AG04449 (cell line): ENCODE measurements at regions not wholly inside any gene's neighbourhood (a gene's known extent, or its start where the extent isn't known, plus 50 kb on each side); places are given as distances from the start of the nearest gene placed in this dataset.

Experiments
- CTCF ChIA-PET: fragments of 350-600 bp; formaldehyde crosslinking; extraction: SDS; loops from one replicate; lab custom pipeline; 2021; ENCODE audit warnings: antibody characterized with exemption; lab: Yijun Ruan, JAX
- POLR2A ChIA-PET: fragments of 400-600, 350-600 bp; formaldehyde crosslinking; extraction: SDS; loops from one replicate; lab custom pipeline; 2020; ENCODE audit warnings: antibody characterized with exemption, inconsistent platforms; lab: Yijun Ruan, JAX
- DNase-seq: peaks from one replicate; pipeline ENCODE4 v3.0.0-alpha.2; 2010; ENCODE audit warnings: low read depth, low spot score
- H3K4me3 ChIP-seq: 2 replicates; pipeline ENCODE4 v1.5.1; 2011; ENCODE audit warnings: low read depth, mild to moderate bottlenecking, control low read depth, low read length
- CTCF ChIP-seq: IDR thresholded peaks from one replicate; pipeline ENCODE4 v1.5.1; 2011; ENCODE audit warnings: mild to moderate bottlenecking, moderate library complexity, low read length, control low read depth, inconsistent platforms; ENCODE audit not compliant: insufficient read depth; ENCODE audit errors: missing control alignments

GRCh38 chr17:13426991-13427390, 174.7 kb downstream of the HS3ST3A1 start:
- ChIA-PET POLR2A (no interaction called here), CTCF (no interaction called here)
- H3K4me3 ChIP-seq: no peak overlapping the region
- DNase-seq: no peak
- no peak for TF ChIP-seq CTCF

GRCh38 chr17:13425390-13425789, 176.3 kb downstream of the HS3ST3A1 start:
- no peak for TF ChIP-seq CTCF
- POLR2A ChIA-PET: no interaction called here
- DNase-seq: no peak
- CTCF ChIA-PET: no interaction called here
- H3K4me3 ChIP-seq: no peak overlapping the region

GRCh38 chr17:13421581-13422130, 180.1 kb downstream of the HS3ST3A1 start:
- ChIA-PET POLR2A (no interaction called here), CTCF (interaction anchor here (1.9 kb wide), 1 partner anchor 18 kb away, joined by 5 read pairs; no protein-coding TSS in a partner anchor)
- no peak for DNase-seq
- no peak overlapping the region for H3K4me3 ChIP-seq
- no peak for TF ChIP-seq CTCF

- no peak overlapping the region for H3K4me3 ChIP-seq
- ChIA-PET POLR2A (no interaction called here), CTCF (no interaction called here)
- peak; percentile 55 for DNase-seq
- no peak for TF ChIP-seq CTCF
These were observed 180.9 kb downstream of the HS3ST3A1 start for GRCh38 chr17:13420878-13421277.

GRCh38 chr17:13420418-13420826, 181.3 kb downstream of the HS3ST3A1 start:
- POLR2A ChIA-PET: no interaction called here
- H3K4me3 ChIP-seq: no peak overlapping the region
- TF ChIP-seq CTCF: no peak
- DNase-seq: no peak
- CTCF ChIA-PET: interaction anchor here (0.8 kb wide), 1 partner anchor 9 kb away, joined by 3 read pairs; no protein-coding TSS in a partner anchor

- ChIA-PET CTCF (interaction anchor here (0.8 kb wide), 1 partner anchor 8 kb away, joined by 3 read pairs; no protein-coding TSS in a partner anchor), POLR2A (interaction anchor here (0.7 kb wide), 1 partner anchor 8 kb away, joined by 3 read pairs; no protein-coding TSS in a partner anchor)
- TF ChIP-seq CTCF: no peak
- H3K4me3 ChIP-seq: no peak overlapping the region
- no peak for DNase-seq
These were observed 182.1 kb downstream of the HS3ST3A1 start for GRCh38 chr17:13419676-13420075.
